GM12891 (cell line): ENCODE measurements at regions not wholly inside any gene's neighbourhood (a gene's known extent, or its start where the extent isn't known, plus 50 kb on each side); places are given as distances from the start of the nearest gene placed in this dataset.

Experiments used
- PAX5 ChIP-seq: IDR thresholded peaks from 2 replicates; pipeline ENCODE4 v1.6.1; 2011; ENCODE audit warnings: low read length, moderate library complexity, mild to moderate bottlenecking; ENCODE audit not compliant: insufficient read depth, severe bottlenecking
- POLR2A ChIP-seq: IDR thresholded peaks from 2 replicates; pipeline ENCODE4 v1.6.1; 2011; ENCODE audit warnings: low read depth, low read length, control low read depth
- POLR2AphosphoS5 ChIP-seq: IDR thresholded peaks from 2 replicates; pipeline ENCODE4 v1.6.1; 2011; ENCODE audit warnings: low read depth, low read length, control low read depth
- SPI1 ChIP-seq: IDR thresholded peaks from 2 replicates; pipeline ENCODE4 v1.6.1; 2011; ENCODE audit warnings: low read depth, low read length, control low read depth
- TAF1 ChIP-seq: IDR thresholded peaks from 2 replicates; pipeline ENCODE4 v1.6.1; 2011; ENCODE audit warnings: low read depth, low read length, control low read depth

- no peak for TF ChIP-seq POLR2AphosphoS5
- no peak for TF ChIP-seq POLR2A
- TF ChIP-seq PAX5 = no peak
- TF ChIP-seq SPI1 = no peak
- TF ChIP-seq TAF1 = no peak
Observed at GRCh38 chr3:26825454-26825853, 202.9 kb downstream of the LRRC3B start.
